ENCODE measurements at regions not wholly inside any gene's neighbourhood (a gene's known extent, or its start where the extent isn't known, plus 50 kb on each side); places are given as distances from the start of the nearest gene placed in this dataset.
A peak's percentile ranks its signal among the peaks of the same experiment; 100 is the strongest.

DNA sequence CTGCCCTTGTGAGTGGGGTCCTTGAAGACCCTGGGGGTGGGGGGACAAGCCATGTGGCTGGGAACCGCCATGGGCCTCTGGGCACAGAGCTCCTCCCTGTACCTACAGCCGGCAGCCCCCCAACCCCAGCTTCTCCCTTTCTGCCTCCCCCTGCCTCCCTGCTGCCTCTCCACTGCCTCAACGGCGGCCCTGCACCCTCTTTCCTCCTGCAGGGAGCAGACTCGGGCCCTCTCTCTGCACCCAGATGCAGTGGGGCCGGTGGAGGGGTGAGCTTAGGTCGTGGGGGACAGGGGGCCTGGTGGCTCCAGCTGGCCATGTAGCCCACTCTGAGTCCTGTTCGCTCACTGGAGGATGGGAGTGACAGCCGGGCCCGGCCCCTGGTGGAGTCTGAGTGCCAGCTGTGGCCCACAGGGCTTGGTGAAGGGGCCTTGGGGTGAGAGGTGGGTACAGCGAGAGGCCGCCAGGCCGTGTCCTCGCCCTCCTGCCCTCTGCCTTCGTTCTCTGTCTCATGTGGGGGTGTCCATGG is 139.3 kb upstream of the COL5A1 start:
- DNase-seq (ENCODE audit: low spot score) = no peak

GRCh38 chr9:134502809-134503211 is 138.8 kb upstream of the COL5A1 start:
- DNase-seq (ENCODE audit: low spot score) = peak; percentile 71

GRCh38 chr9:134503301-134504105 is 138.1 kb upstream of the COL5A1 start:
- no peak for DNase-seq (ENCODE audit: low spot score)

- DNase-seq (ENCODE audit: low spot score) = no peak
Measured at GRCh38 chr9:134504106-134504385, 137.6 kb upstream of the COL5A1 start.

DNA sequence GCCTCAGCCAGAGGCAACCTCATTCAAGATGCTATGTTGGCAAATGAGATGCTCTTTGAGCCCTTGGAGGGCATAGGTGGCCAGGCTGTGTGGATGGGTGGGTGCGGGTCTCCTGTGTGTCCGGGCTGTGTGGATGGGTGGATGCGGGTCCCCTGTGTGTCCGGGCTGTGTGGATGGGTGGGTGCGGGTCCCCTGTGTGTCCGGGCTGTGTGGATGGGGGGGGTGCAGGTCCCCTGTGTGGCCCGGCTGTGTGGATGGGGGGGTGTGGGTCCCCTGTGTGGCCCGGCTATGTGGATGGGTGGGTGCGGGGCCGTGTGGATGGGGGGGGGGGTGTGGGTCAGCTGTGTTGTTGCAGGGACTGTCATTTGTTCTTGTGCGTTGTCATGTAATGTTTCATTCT is 136.6 kb upstream of the COL5A1 start:
- no peak for DNase-seq (ENCODE audit: low spot score)

- no peak for DNase-seq (ENCODE audit: low spot score)
Measured at GRCh38 chr9:134509281-134509680, 132.3 kb upstream of the COL5A1 start.

DNA sequence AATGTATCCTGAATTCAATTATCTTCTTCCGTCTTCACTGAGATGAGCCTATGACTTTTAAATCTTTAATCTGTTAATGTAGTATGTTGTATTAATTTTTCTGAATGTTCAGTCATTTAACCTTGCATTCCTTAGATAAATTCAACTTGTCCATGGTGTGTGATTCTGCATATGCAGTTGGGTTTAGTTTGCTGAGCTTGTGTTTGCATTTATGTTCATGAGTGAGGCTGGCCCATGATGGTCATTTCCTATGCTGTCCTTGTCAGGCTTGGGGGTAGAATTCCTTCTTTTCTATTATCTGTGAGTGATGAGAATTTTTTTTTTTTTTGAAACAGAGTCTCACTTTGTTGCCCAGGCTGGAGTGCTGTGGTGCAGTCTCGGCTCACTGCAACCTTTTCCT is 131.8 kb upstream of the COL5A1 start:
- DNase-seq (ENCODE audit: low spot score) = no peak

- DNase-seq (ENCODE audit: low spot score) = no peak
Measured at GRCh38 chr9:134514503-134514902, 127.1 kb upstream of the COL5A1 start.

DNA sequence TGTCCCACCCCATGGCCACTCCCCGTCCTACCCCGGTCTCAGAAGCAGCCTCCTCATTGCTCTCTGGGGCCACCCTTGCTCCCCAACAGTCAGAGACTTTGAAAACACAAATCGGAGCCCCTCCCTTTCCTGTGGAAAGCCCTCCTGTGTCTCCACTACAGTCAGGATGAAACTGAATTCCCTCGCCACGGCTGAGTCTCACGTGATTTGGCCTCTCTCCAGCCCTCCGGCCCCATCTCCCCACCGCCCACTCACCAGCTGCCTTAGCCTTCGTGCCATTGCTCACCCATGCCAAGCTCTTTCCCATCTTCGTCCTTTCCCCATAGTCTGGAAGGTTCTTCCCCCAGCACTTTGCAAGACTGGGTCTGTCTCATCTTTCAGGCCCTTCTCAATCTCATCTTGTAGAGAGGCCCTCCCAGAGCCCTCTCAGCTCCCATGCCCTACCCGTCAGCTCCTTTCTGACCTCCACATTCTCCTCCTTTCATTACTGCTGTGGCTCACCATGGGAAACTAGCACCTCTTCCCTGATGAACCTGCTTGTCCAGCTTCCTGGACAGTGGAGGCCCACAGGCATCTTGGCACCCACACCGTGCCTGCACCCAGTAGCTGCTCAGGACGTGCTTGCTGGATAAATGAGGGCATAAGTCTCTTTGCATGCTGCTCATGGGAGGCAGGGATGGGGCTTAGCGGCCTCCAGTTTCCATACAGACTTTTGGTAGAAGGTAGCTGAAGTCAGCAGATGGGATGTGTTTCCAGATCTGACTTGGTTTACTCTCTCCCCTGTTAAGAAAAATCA is 126.4 kb upstream of the COL5A1 start:
- DNase-seq (ENCODE audit: low spot score) = no peak

GRCh38 chr9:134516464-134516863 is 125.1 kb upstream of the COL5A1 start:
- no peak for DNase-seq (ENCODE audit: low spot score)

DNA sequence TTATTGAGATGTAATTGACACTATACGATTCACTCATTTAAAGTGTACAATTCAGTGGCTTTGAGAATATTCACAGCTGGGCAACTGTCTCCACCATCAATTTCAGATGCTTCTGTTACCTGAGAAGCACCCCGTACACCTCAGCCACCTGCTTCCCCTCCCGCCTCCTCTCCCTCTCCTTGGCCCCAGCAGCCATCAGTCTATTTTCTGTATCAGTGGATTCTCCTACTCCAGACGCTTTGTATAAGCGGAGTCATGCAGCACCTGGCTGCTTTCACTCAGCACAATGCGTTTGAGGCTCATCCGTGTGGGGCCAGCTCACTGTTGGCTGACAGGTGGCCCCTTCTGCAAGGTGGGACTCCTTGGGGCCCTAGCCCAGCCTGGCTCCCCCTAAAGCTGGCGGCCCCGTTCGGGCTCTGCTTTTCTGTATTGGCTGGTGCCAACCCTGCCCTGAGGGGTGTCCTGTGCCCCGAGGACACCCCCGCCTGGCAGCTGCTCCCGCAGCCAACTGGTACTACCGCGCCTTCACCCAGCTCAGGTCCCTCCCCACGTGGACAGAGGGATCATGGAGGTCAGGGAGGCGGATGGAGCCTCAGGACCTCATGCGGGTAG is 124.4 kb upstream of the COL5A1 start:
- DNase-seq (ENCODE audit: low spot score) = no peak

GRCh38 chr9:134518004-134518606 is 123.5 kb upstream of the COL5A1 start:
- no peak for DNase-seq (ENCODE audit: low spot score)

DNA sequence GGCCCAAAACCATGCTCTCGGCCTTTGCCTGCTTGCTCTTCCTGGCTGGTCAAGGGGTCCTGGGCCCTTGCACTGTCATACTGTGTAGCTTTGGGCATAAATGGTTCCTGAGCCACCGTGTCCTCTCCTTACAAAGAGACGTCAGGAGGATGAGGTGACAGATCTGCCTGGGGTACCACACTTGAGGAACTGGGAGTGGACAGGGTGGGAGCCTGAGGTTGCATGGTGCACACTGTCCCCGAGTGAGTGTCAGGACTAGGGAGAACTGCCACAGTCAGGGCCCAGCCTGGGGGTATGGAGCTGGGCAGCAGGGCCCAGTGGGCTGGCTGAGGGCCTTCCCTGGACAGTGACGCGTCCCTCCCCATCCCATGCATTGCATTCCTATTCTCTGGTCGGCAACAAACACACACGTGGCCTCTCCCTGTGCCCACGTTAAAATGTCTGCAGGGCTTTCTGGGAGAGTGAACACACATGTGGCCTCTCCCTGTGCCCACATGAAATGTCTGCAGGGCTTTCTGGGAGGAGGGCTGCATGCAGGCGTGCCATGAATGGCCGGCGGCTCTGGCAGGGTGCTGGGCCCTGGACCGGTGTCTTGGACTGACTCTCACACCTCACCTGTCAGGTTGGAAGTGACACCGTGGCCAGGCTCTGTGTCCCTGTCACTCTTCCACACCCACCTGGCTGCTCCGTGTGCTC is 122.1 kb upstream of the COL5A1 start:
- no peak for DNase-seq (ENCODE audit: low spot score)

DNA sequence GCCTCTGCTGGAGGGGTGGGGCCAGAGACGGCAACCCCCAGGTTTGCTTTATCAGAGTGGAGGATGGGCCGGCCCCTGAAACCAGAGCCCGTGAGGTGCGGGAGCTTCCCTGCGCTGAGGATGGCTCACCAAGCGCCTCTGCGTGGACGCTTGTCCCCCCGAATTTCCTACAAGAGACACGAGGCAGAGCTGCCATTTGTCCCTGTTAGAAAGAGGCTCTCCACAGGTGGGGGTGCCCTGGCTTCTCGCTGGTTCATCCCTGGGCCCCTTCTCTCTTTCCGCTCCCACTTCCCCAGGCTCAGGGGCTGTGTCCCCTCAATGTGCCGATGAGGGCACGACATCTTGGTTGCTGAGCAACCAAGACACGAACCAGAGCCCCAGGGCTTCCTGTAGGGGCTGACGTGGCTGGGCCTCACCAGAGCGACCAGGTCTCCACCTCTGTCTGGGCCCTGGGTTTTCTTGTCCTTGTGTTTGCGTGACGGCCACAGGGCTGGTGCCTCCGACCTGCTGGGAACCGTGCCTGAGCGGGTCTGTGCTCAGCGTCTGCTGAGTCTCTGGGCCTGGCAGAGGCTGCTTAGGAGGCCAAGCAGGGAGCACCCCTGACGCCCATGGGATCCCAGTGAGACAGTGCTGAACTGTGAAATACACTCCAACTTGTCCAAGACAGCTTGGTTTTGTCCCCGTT is 119.6 kb upstream of the COL5A1 start:
- no peak for DNase-seq (ENCODE audit: low spot score)

DNA sequence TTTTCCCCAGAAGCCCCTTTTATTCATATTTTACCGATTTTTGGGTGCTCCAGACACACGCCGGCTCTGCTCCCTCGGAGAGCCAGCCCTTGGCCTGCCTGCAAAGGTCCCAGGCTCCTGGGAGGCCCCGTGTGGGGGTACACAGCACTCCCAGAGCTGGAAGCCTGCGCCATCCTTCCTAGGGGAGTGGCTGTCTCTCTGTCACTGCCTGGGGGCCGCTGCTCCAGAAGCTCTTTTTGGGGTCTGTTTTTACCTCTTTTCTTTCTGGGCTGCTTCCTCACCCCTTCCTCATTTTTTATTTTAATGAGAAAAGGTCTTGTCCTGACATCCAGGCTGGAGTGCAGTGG is 119.1 kb upstream of the COL5A1 start:
- DNase-seq (ENCODE audit: low spot score) = no peak

- no peak for DNase-seq (ENCODE audit: low spot score)
Measured at GRCh38 chr9:134522976-134523375, 118.6 kb upstream of the COL5A1 start.

- no peak for DNase-seq (ENCODE audit: low spot score)
Measured at GRCh38 chr9:134525070-134525815, 116.4 kb upstream of the COL5A1 start.

DNA sequence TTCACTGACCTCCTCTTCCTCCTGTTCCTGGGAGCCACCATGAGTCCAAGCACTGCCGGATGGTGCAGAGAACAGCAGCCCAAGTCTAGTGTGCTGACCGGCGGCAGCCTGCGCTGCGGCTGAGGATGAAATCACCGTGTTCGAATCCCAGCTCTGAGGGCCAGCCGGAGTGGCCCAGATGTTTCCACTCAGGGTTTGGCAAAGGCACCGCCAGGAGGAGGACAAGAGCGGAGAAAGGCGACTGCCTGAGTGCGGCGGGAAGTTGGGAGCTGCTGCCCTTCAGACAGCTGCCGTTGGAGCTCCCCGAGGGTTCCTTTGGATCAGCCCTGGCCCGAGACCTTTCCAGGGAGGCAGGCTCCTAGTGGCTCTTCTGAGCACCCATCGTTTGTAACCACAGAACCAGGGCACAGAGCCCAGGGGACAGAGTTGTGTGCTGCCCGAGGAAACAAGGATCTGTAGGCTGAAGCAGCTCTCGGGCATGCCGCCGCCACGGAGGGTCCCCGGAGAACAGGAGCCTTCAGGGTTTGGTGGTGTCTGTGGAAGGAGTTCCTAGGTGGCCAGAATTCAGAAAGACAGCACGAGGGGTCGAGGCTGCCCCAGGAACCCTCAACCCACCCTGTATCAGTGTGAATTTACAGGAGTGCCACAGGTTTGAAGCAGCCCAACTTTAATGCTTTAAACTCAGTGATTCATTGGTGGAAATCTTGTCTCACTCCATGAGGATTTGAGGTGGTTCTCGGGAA is 115.6 kb upstream of the COL5A1 start:
- DNase-seq (ENCODE audit: low spot score) = no peak

GRCh38 chr9:134526584-134527477 is 114.8 kb upstream of the COL5A1 start:
- no peak for DNase-seq (ENCODE audit: low spot score)

All from SW480 (cell line).